Nephron (organoid): ENCODE measurements at regions not wholly inside any gene's neighbourhood (a gene's known extent, or its start where the extent isn't known, plus 50 kb on each side); places are given as distances from the start of the nearest gene placed in this dataset.
A peak's percentile ranks its signal among the peaks of the same experiment; 100 is the strongest.

Experiments
- H3K27ac Mint-ChIP-seq, 3 experiments: 2 replicates each; pipeline ENCODE4 v1.8.0; 2020; ENCODE audit warnings: mixed read lengths in 3 of 3, mild to moderate bottlenecking in 2 of 3, moderate library complexity in 1 of 3
- H3K27me3 Mint-ChIP-seq: 2 replicates; pipeline ENCODE4 v1.8.0; 2021; ENCODE audit warnings: low read depth, mild to moderate bottlenecking, moderate library complexity, mixed read lengths
- H3K36me3 Mint-ChIP-seq: 2 replicates; pipeline ENCODE4 v1.8.0; 2020; ENCODE audit warnings: low read depth, mixed read lengths
- H3K4me1 Mint-ChIP-seq: 2 replicates; pipeline ENCODE4 v1.8.0; 2020; ENCODE audit warnings: mixed read lengths
- H3K4me3 Mint-ChIP-seq, 3 experiments: 2 replicates each; pipeline ENCODE4 v1.8.0; 2020; ENCODE audit warnings: mild to moderate bottlenecking in 3 of 3, mixed read lengths in 3 of 3, moderate library complexity in 2 of 3
- H3K9me3 Mint-ChIP-seq: 2 replicates; pipeline ENCODE4 v1.8.0; 2020; ENCODE audit warnings: mixed read lengths
- TF ChIP-seq, protein P1 (sequence below), 3 experiments: fragments of 200-600 bp; sonication (generic); IDR thresholded peaks; one replicate each; pipeline ENCODE4 v1.5.0; 2021; ENCODE audit warnings: antibody characterized with exemption in 3 of 3; ENCODE audit not compliant: unreplicated experiment in 3 of 3

- peak overlapping the region in 2 of 3 experiments; percentile 7 to 41 for H3K27ac Mint-ChIP-seq
- peaks cover 37% of the 10 kb centered on the region for H3K4me1 Mint-ChIP-seq
- peaks cover 6% of the 10 kb centered on the region for H3K27me3 Mint-ChIP-seq
- no peaks in the 10 kb centered on the region for H3K36me3 Mint-ChIP-seq
- no peaks in the 10 kb centered on the region for H3K9me3 Mint-ChIP-seq
- H3K4me3 Mint-ChIP-seq = no peak overlapping the region
- TF ChIP-seq, protein P1, sequence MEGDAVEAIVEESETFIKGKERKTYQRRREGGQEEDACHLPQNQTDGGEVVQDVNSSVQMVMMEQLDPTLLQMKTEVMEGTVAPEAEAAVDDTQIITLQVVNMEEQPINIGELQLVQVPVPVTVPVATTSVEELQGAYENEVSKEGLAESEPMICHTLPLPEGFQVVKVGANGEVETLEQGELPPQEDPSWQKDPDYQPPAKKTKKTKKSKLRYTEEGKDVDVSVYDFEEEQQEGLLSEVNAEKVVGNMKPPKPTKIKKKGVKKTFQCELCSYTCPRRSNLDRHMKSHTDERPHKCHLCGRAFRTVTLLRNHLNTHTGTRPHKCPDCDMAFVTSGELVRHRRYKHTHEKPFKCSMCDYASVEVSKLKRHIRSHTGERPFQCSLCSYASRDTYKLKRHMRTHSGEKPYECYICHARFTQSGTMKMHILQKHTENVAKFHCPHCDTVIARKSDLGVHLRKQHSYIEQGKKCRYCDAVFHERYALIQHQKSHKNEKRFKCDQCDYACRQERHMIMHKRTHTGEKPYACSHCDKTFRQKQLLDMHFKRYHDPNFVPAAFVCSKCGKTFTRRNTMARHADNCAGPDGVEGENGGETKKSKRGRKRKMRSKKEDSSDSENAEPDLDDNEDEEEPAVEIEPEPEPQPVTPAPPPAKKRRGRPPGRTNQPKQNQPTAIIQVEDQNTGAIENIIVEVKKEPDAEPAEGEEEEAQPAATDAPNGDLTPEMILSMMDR (IDR thresholded peaks at IDR 0.05; ENCODE audit: unreplicated experiment in 3 of 3) = no peak
Observed at GRCh38 chr1:228979774-228980173, 244.5 kb downstream of the RHOU start.

- Mint-ChIP-seq H3K9me3 (no peaks in the 10 kb centered on the region), H3K4me3 (no peak overlapping the region), H3K27ac (peak overlapping the region in 2 of 3 experiments; percentile 7 to 45), H3K4me1 (peaks cover 37% of the 10 kb centered on the region), H3K36me3 (no peaks in the 10 kb centered on the region), H3K27me3 (peaks cover 6% of the 10 kb centered on the region)
- TF ChIP-seq, protein P1 (IDR thresholded peaks at IDR 0.05; ENCODE audit: unreplicated experiment in 3 of 3) = no peak
Observed at GRCh38 chr1:228980232-228980937, 245.1 kb downstream of the RHOU start.

- Mint-ChIP-seq H3K36me3 (no peaks in the 10 kb centered on the region), H3K9me3 (no peaks in the 10 kb centered on the region), H3K27ac (peak overlapping the region in 1 of 3 experiments; percentile 26), H3K4me1 (peaks cover 51% of the 10 kb centered on the region), H3K4me3 (no peak overlapping the region), H3K27me3 (peaks cover 6% of the 10 kb centered on the region)
- TF ChIP-seq, protein P1 (IDR thresholded peaks at IDR 0.05; ENCODE audit: unreplicated experiment in 3 of 3) = no peak
Observed at GRCh38 chr1:228982637-228983036, 247.4 kb downstream of the RHOU start.

- H3K27me3 Mint-ChIP-seq = peaks cover 6% of the 10 kb centered on the region
- no peak overlapping the region for H3K4me3 Mint-ChIP-seq
- no peaks in the 10 kb centered on the region for H3K36me3 Mint-ChIP-seq
- H3K4me1 Mint-ChIP-seq = peaks cover 54% of the 10 kb centered on the region
- TF ChIP-seq, protein P1 (IDR thresholded peaks at IDR 0.05; ENCODE audit: unreplicated experiment in 3 of 3) = no peak
- no peak overlapping the region for H3K27ac Mint-ChIP-seq
- H3K9me3 Mint-ChIP-seq = no peaks in the 10 kb centered on the region
Observed at GRCh38 chr1:228983231-228983660, 248.0 kb downstream of the RHOU start.

GRCh38 chr1:228983661-228984060, 248.4 kb downstream of the RHOU start:
- TF ChIP-seq, protein P1 (IDR thresholded peaks at IDR 0.05; ENCODE audit: unreplicated experiment in 3 of 3) = no peak

GRCh38 chr1:228984107-228984506, 248.8 kb downstream of the RHOU start:
- TF ChIP-seq, protein P1 (IDR thresholded peaks at IDR 0.05; ENCODE audit: unreplicated experiment in 3 of 3) = no peak
- Mint-ChIP-seq H3K4me3 (no peak overlapping the region), H3K9me3 (no peaks in the 10 kb centered on the region), H3K4me1 (peaks cover 54% of the 10 kb centered on the region), H3K36me3 (no peaks in the 10 kb centered on the region), H3K27ac (no peak overlapping the region), H3K27me3 (peaks cover 8% of the 10 kb centered on the region)

More at GRCh38 chr1:228983661-228984060, 248.4 kb downstream of the RHOU start:
- Mint-ChIP-seq H3K9me3 (no peaks in the 10 kb centered on the region), H3K27me3 (peaks cover 6% of the 10 kb centered on the region), H3K4me1 (peaks cover 52% of the 10 kb centered on the region), H3K27ac (peak overlapping the region in 1 of 3 experiments; percentile 38), H3K4me3 (no peak overlapping the region), H3K36me3 (no peaks in the 10 kb centered on the region)
